ENCODE measurements at regions not wholly inside any gene's neighbourhood (a gene's known extent, or its start where the extent isn't known, plus 50 kb on each side); places are given as distances from the start of the nearest gene placed in this dataset.

GRCh38 chr5:124592891-124593290 is 153.5 kb downstream of the ZNF608 start:
- Histone ChIP-seq H3K9me3 (replicated peaks; ENCODE audit: low read length) (no peaks in the 10 kb centered on the region), H3K9ac (ENCODE audit: low read depth, low read length) (no peak overlapping the region), H3K36me3 (ENCODE audit: insufficient read depth, low read length) (no peaks in the 10 kb centered on the region), H3K4me3 (ENCODE audit: low read length) (no peak overlapping the region), H3K27me3 (ENCODE audit: control insufficient read depth, insufficient read depth, low read length) (no peaks in the 10 kb centered on the region), H3K4me2 (ENCODE audit: low read length) (no peak overlapping the region), H3K4me1 (ENCODE audit: control insufficient read depth, insufficient read depth, low read length) (peaks cover 11% of the 10 kb centered on the region)

- no peaks in the 10 kb centered on the region for H3K9me3 ChIP-seq (replicated peaks; ENCODE audit: low read length)
These were observed 154.9 kb downstream of the ZNF608 start for GRCh38 chr5:124591583-124591982.

GRCh38 chr5:124590686-124591085 is 155.8 kb downstream of the ZNF608 start:
- no peaks in the 10 kb centered on the region for H3K4me1 ChIP-seq (ENCODE audit: control insufficient read depth, insufficient read depth, low read length)

More at GRCh38 chr5:124591583-124591982, 154.9 kb downstream of the ZNF608 start:
- no peaks in the 10 kb centered on the region for H3K36me3 ChIP-seq (ENCODE audit: insufficient read depth, low read length)
- no peaks in the 10 kb centered on the region for H3K27me3 ChIP-seq (ENCODE audit: control insufficient read depth, insufficient read depth, low read length)
- no peak overlapping the region for H3K9ac ChIP-seq (ENCODE audit: low read depth, low read length)
- peaks cover 2% of the 10 kb centered on the region for H3K4me1 ChIP-seq (ENCODE audit: control insufficient read depth, insufficient read depth, low read length)
- H3K4me2 ChIP-seq (ENCODE audit: low read length): no peak overlapping the region
- no peak overlapping the region for H3K4me3 ChIP-seq (ENCODE audit: low read length)

GRCh38 chr5:124587280-124587679 is 159.2 kb downstream of the ZNF608 start:
- no peaks in the 10 kb centered on the region for H3K27me3 ChIP-seq (ENCODE audit: control insufficient read depth, insufficient read depth, low read length)
- no peak overlapping the region for H3K4me2 ChIP-seq (ENCODE audit: low read length)
- no peak overlapping the region for H3K9ac ChIP-seq (ENCODE audit: low read depth, low read length)
- no peaks in the 10 kb centered on the region for H3K9me3 ChIP-seq (replicated peaks; ENCODE audit: low read length)
- H3K4me1 ChIP-seq (ENCODE audit: control insufficient read depth, insufficient read depth, low read length): peaks cover 8% of the 10 kb centered on the region
- H3K36me3 ChIP-seq (ENCODE audit: insufficient read depth, low read length): no peaks in the 10 kb centered on the region
- no peak overlapping the region for H3K4me3 ChIP-seq (ENCODE audit: low read length)

More at GRCh38 chr5:124590686-124591085, 155.8 kb downstream of the ZNF608 start:
- no peaks in the 10 kb centered on the region for H3K9me3 ChIP-seq (replicated peaks; ENCODE audit: low read length)
- H3K27me3 ChIP-seq (ENCODE audit: control insufficient read depth, insufficient read depth, low read length): no peaks in the 10 kb centered on the region
- H3K4me2 ChIP-seq (ENCODE audit: low read length): no peak overlapping the region
- no peaks in the 10 kb centered on the region for H3K36me3 ChIP-seq (ENCODE audit: insufficient read depth, low read length)
- H3K4me3 ChIP-seq (ENCODE audit: low read length): no peak overlapping the region
- H3K9ac ChIP-seq (ENCODE audit: low read depth, low read length): no peak overlapping the region

GRCh38 chr5:124584991-124585715 is 161.3 kb downstream of the ZNF608 start:
- Histone ChIP-seq H3K27me3 (ENCODE audit: control insufficient read depth, insufficient read depth, low read length) (no peaks in the 10 kb centered on the region), H3K4me2 (ENCODE audit: low read length) (no peak overlapping the region), H3K9ac (ENCODE audit: low read depth, low read length) (no peak overlapping the region), H3K9me3 (replicated peaks; ENCODE audit: low read length) (no peaks in the 10 kb centered on the region), H3K4me1 (ENCODE audit: control insufficient read depth, insufficient read depth, low read length) (peaks cover 8% of the 10 kb centered on the region), H3K4me3 (ENCODE audit: low read length) (no peak overlapping the region), H3K36me3 (ENCODE audit: insufficient read depth, low read length) (no peaks in the 10 kb centered on the region)

- H3K4me2 ChIP-seq (ENCODE audit: low read length): no peak overlapping the region
- H3K4me3 ChIP-seq (ENCODE audit: low read length): no peak overlapping the region
- no peaks in the 10 kb centered on the region for H3K36me3 ChIP-seq (ENCODE audit: insufficient read depth, low read length)
- H3K9ac ChIP-seq (ENCODE audit: low read depth, low read length): no peak overlapping the region
- H3K4me1 ChIP-seq (ENCODE audit: control insufficient read depth, insufficient read depth, low read length): peaks cover 8% of the 10 kb centered on the region
- H3K9me3 ChIP-seq (replicated peaks; ENCODE audit: low read length): no peaks in the 10 kb centered on the region
- no peaks in the 10 kb centered on the region for H3K27me3 ChIP-seq (ENCODE audit: control insufficient read depth, insufficient read depth, low read length)
These were observed 162.7 kb downstream of the ZNF608 start for GRCh38 chr5:124583469-124584350.

- Histone ChIP-seq H3K9me3 (replicated peaks; ENCODE audit: low read length) (no peaks in the 10 kb centered on the region), H3K9ac (ENCODE audit: low read depth, low read length) (no peak overlapping the region), H3K4me2 (ENCODE audit: low read length) (no peak overlapping the region), H3K27me3 (ENCODE audit: control insufficient read depth, insufficient read depth, low read length) (no peaks in the 10 kb centered on the region), H3K4me1 (ENCODE audit: control insufficient read depth, insufficient read depth, low read length) (peaks cover 8% of the 10 kb centered on the region), H3K36me3 (ENCODE audit: insufficient read depth, low read length) (no peaks in the 10 kb centered on the region), H3K4me3 (ENCODE audit: low read length) (no peak overlapping the region)
These were observed 163.9 kb downstream of the ZNF608 start for GRCh38 chr5:124582561-124582840.

GRCh38 chr5:124581738-124582560 is 164.5 kb downstream of the ZNF608 start:
- Histone ChIP-seq H3K4me2 (ENCODE audit: low read length) (no peak overlapping the region), H3K27me3 (ENCODE audit: control insufficient read depth, insufficient read depth, low read length) (no peaks in the 10 kb centered on the region), H3K4me1 (ENCODE audit: control insufficient read depth, insufficient read depth, low read length) (peaks cover 8% of the 10 kb centered on the region), H3K9me3 (replicated peaks; ENCODE audit: low read length) (no peaks in the 10 kb centered on the region), H3K36me3 (ENCODE audit: insufficient read depth, low read length) (no peaks in the 10 kb centered on the region), H3K9ac (ENCODE audit: low read depth, low read length) (no peak overlapping the region), H3K4me3 (ENCODE audit: low read length) (no peak overlapping the region)

- H3K4me3 ChIP-seq (ENCODE audit: low read length): no peak overlapping the region
- H3K27me3 ChIP-seq (ENCODE audit: control insufficient read depth, insufficient read depth, low read length): no peaks in the 10 kb centered on the region
- no peak overlapping the region for H3K9ac ChIP-seq (ENCODE audit: low read depth, low read length)
- H3K4me1 ChIP-seq (ENCODE audit: control insufficient read depth, insufficient read depth, low read length): peaks cover 8% of the 10 kb centered on the region
- no peaks in the 10 kb centered on the region for H3K9me3 ChIP-seq (replicated peaks; ENCODE audit: low read length)
- no peak overlapping the region for H3K4me2 ChIP-seq (ENCODE audit: low read length)
- no peaks in the 10 kb centered on the region for H3K36me3 ChIP-seq (ENCODE audit: insufficient read depth, low read length)
These were observed 165.3 kb downstream of the ZNF608 start for GRCh38 chr5:124580925-124581737.

GRCh38 chr5:124580512-124580911 is 165.9 kb downstream of the ZNF608 start:
- Histone ChIP-seq H3K4me1 (ENCODE audit: control insufficient read depth, insufficient read depth, low read length) (peaks cover 8% of the 10 kb centered on the region), H3K27me3 (ENCODE audit: control insufficient read depth, insufficient read depth, low read length) (no peaks in the 10 kb centered on the region), H3K4me3 (ENCODE audit: low read length) (no peak overlapping the region), H3K9me3 (replicated peaks; ENCODE audit: low read length) (no peaks in the 10 kb centered on the region), H3K9ac (ENCODE audit: low read depth, low read length) (no peak overlapping the region), H3K4me2 (ENCODE audit: low read length) (no peak overlapping the region), H3K36me3 (ENCODE audit: insufficient read depth, low read length) (no peaks in the 10 kb centered on the region)

All from skeletal muscle satellite cell (primary cell).